Stimulated activated CD8-positive, alpha-beta memory T cell treated with anti-CD3 and anti-CD28 coated beads, Interleukin-2, amount 100 ng/mL, for 1 hour (primary cell): ENCODE measurements at regions not wholly inside any gene's neighbourhood (a gene's known extent, or its start where the extent isn't known, plus 50 kb on each side); places are given as distances from the start of the nearest gene placed in this dataset.

ENCODE experiments used
- DNase-seq, 2 donors: peaks; one replicate each; pipeline ENCODE4 v3.0.0-alpha.2; 2020; ENCODE audit warnings: low read depth in 2 of 2

DNA sequence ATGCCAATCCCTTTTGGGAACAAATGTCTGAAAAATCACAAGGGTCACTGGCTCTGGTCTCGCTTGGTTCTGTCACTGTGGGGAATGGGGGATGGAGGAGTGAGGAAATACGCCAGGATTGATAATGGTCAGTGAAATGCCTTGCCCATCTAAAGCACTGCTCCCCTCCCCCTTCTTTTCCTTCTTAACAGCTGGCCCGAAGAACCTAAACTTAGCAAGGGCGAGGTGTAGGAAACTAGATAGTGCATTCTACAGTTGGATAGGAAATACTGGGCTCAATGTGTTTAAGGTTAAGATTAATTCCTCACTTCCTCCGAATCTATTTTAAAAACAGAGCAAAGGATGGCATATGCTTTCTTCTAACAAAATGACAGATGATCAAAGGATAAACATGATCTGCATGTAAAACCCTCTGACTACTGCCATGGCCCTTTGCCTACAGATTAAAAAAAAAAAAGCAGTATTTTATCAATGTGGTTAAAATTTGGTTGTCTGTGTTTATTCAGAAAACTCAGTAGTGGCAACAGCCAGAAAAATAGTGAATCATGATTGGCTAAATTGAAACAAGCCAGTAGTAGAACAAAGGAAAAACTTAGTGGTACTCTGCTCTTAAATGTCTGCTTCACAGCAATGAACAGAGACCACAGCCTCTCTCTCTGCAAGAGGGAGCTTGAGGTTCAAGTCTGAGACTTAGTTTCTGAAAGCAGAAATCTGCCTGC is 86.1 kb upstream of the VAV3 start:
- no peak for DNase-seq

DNA sequence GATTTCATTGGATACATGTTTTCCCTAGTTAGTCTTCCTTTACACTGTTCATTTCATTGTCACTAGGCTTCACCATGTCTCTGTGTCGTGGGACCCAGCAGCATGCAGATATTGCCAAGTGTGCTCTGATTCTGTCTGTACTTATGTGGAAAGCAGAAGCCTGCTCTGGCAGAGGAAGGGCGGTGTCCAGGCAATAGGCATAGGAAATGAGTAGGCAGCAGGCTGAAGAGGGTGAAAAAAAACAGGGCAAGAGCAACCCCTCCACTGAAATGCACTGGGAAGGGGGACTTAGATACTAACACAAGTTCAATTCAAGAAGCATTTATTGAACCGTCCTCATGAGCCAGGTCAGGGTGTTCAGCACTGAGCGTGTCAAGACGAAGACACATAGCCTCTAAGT is 85.2 kb upstream of the VAV3 start:
- no peak for DNase-seq

- DNase-seq, result no peak
Observed at GRCh38 chr1:108049178-108049819, 84.3 kb upstream of the VAV3 start.

GRCh38 chr1:108048301-108049177 is 83.6 kb upstream of the VAV3 start:
- no peak for DNase-seq

DNA sequence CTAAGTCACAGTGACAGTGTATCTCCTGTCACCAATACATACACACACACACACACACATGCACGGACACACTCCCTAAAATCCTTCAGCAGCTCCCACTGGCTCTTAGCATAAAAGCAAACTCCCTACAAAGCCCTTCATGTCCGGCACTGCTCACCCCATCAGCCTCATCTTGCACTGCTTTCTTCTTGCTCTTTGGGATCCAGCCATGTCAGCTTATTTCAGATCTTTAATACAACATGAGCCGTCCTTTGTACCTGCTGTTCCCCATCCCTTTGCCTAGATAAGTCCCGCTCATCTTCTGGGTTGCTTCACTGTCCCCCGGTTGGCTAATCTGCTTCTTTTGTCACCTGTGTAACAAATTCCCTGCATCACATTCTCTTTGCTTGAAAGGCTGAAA is 82.1 kb upstream of the VAV3 start:
- DNase-seq, result no peak

DNA sequence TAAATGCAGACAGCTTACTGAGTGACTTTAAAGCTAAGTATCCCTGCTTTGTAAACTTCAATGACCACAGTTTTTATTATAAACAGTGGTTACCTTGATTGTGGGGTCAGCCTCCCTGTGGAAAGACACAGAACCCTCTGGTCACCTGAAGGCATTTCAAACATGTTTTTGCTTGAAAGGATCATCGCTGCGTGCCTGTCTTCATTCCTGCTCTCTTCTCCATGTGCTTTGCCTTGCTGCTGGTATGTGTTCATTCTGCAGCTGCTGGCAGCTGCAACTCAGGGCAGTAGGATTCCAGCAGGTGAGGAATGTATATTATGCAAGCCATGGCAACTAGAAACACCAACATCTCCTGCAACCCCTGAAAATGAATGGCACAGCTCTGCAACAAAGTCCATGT is 81.0 kb upstream of the VAV3 start:
- DNase-seq, result no peak

DNA sequence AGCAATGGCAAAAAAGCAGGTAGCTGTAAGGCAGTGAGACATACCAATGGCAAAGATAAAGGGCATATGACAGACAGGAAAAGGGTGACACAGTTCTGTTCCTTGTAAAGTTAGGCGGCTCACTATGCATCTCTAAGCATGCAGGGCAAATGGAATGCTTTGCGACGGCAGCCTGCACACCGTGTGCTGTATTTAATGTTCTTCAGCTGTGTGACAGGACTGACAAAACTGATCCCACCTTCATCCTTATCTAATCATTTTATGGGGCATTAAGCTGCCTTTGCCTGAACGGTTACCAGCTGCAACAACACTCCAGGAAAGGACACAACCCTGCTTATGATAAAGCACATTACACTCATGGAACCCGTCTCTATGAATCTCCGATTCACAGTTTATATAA is 80.5 kb upstream of the VAV3 start:
- DNase-seq, result no peak

DNA sequence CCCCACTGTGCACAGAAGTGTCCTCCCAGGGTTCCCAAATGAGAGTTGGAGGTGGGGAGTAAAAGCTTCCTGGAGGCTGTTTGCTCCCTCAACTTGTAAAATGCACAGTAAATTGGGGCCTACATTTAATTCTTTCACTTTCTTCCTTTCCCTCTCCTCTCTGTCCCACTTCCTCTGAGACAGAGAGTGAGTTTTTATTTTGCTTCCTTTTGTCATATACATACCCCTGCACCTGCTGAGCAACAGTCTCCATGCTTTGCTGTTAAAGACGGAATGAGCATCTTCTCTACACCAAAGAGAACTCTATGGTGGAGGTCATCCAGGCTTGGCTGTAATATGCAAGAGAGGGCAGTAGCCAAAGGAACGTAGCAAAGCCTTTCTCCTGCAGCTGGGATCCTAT is 79.3 kb upstream of the VAV3 start:
- DNase-seq, result no peak

GRCh38 chr1:108043707-108044106 is 78.7 kb upstream of the VAV3 start:
- no peak for DNase-seq

DNA sequence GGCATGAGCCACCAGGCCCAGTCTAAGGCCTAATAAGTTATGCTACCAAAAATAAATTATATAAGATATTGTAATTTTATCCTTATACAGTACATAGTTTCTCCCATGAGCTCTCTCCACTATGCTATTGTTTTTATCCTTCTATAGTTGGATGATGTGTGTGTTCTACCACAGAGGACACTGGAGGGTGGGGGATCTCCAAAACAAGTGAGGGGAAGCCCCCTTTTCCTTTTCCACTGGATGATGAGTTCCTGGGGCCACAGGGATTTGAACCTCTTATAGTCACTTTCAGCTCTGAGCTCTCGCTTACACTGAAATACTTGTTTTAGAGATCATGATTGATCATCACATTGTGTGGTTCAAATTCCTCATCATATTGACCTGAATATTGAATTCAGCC is 77.6 kb upstream of the VAV3 start:
- no peak for DNase-seq

GRCh38 chr1:108041360-108042142 is 76.6 kb upstream of the VAV3 start:
- DNase-seq, result no peak

GRCh38 chr1:108038653-108039236 is 73.8 kb upstream of the VAV3 start:
- no peak for DNase-seq

DNA sequence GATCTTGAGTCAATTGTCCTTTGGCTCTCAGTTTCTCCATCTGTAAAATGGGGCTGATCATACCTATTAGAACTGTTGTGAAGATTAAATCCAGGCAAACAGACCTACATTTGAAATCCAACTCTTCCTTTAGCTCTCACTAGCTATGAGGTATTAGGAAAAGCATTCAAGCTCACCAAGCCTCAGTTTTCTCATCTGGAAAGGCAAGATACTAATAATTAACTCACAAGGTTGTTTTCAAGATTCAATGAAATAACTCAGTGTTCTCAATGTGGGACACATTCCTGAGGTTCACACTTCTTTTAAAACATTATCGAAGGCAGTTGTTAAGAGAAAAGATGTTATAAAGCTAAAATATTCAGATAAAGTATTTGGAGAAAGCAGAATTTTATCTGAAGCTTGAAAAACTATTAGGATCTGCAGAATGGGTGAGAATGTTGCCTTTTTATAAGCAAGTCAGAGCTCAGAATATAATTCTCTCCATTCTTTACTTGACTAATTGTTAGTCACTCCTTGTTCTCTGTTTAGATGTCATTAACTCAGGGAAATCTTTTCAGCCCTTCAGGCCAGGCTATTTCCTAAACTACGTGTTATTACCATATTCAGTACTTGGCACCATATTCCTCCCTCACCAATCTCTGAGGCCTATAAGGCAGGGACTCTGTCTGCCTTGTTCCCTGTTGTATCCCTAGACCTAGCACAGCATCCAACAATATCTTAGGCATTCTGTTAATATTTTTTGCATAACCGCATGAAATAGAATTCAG is 72.0 kb upstream of the VAV3 start:
- no peak for DNase-seq

DNA sequence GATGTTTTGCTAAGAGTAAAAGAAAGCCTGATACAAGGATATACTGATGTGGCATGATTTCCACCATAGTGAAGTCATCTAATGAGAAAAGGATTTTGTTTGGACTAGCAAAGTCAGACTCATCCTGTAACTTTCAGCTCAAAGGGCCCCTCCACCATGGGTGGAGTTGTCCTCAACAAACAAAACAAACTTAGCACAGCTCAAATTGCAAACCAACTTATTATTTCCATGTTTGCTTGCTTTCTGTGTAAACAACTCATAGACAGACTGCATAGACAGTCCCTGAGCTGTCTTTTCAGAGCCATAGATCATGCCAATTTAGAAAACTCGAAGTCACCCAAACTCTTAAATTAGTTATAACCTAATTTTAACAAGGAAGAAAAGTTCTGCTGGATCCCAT is 69.4 kb upstream of the VAV3 start:
- no peak for DNase-seq

DNA sequence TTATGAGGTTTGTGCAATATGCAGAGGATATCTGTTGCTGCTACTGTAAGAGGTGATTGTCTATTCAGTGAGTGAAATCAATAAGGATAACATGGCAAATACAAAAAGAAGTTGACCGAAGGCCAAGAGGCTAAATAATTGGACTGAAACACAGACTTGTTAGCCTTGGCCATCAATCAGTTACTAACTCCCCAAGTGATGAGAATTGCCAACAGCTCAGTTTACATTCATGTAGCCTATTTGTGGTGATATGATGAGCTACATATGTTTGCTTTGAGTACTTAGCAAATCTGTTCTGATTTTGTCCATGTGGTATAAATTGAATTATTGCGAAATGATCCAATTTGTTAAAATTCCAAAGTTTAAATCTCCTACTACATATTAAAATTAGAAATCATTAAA is 68.6 kb upstream of the VAV3 start:
- no peak for DNase-seq

- DNase-seq, result no peak
Observed at GRCh38 chr1:108028841-108029388, 63.9 kb upstream of the VAV3 start.

GRCh38 chr1:108027389-108027788 is 62.4 kb upstream of the VAV3 start:
- DNase-seq, result no peak

- DNase-seq, result no peak
Observed at GRCh38 chr1:108017698-108018097, 52.7 kb upstream of the VAV3 start.

DNA sequence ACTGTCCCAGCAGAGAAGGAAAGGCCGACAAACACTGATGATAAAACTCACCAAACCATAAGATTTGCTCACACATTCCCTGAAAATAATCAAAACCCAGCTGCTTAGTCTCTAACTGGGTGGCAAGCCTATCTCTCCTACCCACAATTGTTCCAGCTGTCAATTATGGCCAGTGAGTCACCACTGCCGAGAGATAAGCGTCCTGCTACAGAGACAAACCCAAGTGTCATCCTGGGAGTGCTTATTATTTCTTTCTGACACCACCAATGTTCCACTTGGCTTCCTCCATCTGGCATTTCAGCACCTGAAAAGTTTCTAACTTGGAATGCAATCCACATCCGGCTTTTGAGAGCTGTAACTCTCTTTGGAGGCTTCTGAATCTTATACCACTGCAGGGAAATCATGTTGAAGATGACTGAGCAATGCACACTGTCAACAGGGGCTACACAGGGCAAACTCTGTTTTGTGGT is 51.5 kb upstream of the VAV3 start:
- DNase-seq, result no peak
